GM12878 (cell line): ENCODE measurements at regions not wholly inside any gene's neighbourhood (a gene's known extent, or its start where the extent isn't known, plus 50 kb on each side); places are given as distances from the start of the nearest gene placed in this dataset.

ENCODE experiments used
- CHD4 ChIP-seq: fragments of 200-600 bp; sonication (generic); IDR thresholded peaks from 2 replicates; pipeline ENCODE4 v1.6.1; 2016; ENCODE audit warnings: mild to moderate bottlenecking
- CTCF ChIP-seq, 3 experiments: IDR thresholded peaks in 2 of 3; conservative IDR thresholded peaks in 1 of 3; 2 replicates each; pipeline ENCODE4 v1.5.1; 2011; ENCODE audit warnings: low read depth in 3 of 3, low read length in 3 of 3, mild to moderate bottlenecking in 3 of 3, control low read depth in 2 of 3, moderate library complexity in 2 of 3, inconsistent platforms in 1 of 3, mixed read lengths in 1 of 3; ENCODE audit not compliant: control insufficient read depth in 2 of 3, insufficient read depth in 1 of 3; ENCODE audit errors: extremely low read depth in 1 of 3
- DPF2 ChIP-seq: fragments of 450-650 bp; IDR thresholded peaks from 2 replicates; pipeline ENCODE4 v1.6.1; 2017; ENCODE audit warnings: mild to moderate bottlenecking
- HDAC6 ChIP-seq: fragments of 200-600 bp; sonication (generic); IDR thresholded peaks from one replicate; pipeline ENCODE4 v1.8.0; 2017; ENCODE audit warnings: antibody characterized with exemption; ENCODE audit not compliant: unreplicated experiment
- SIN3A ChIP-seq: IDR thresholded peaks from 2 replicates; pipeline ENCODE4 v1.6.1; 2012; ENCODE audit warnings: low read depth, low read length, improper control_type of control experiment

DNA sequence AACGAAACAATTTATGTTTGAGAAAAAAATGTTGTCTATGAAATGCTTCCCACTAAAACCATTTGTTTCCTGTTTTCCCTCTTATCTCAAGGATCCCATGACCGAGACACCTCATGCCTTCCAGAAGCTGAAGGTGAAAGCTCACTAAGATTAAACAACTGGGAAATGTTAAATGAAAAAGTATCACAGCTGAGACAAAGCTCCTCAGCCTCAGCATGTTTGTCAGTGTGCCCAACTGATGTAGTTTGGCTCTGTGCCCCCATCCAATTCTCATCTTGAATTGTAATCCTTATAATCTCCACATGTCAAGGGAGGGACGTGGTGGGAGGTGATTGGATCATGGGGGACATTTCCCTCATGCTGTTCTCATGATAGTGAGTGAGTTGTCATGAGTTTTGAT is 327.3 kb downstream of the HTR7 start:
- no peak for TF ChIP-seq CTCF (IDR thresholded peaks at IDR 0.05 in 2 of 3, conservative IDR thresholded peaks at IDR 0.05 in 1 of 3; ENCODE audit: control insufficient read depth in 2 of 3, extremely low read depth in 1 of 3, insufficient read depth in 1 of 3, low read depth in 3 of 3, low read length in 3 of 3)
- TF ChIP-seq HDAC6, result no peak
- no peak for TF ChIP-seq SIN3A
- TF ChIP-seq DPF2, result no peak
- TF ChIP-seq CHD4, result no peak
